Superior temporal gyrus (tissue), 1 donor: ENCODE measurements at regions not wholly inside any gene's neighbourhood (a gene's known extent, or its start where the extent isn't known, plus 50 kb on each side); places are given as distances from the start of the nearest gene placed in this dataset.

Experiments
- DNase-seq: peaks from one replicate; pipeline ENCODE4 v3.0.0-alpha.2; 2016; ENCODE audit errors: extremely low spot score

GRCh38 chr2:121159291-121160071, 125.5 kb downstream of the TFCP2L1 start:
- DNase-seq = no peak

GRCh38 chr2:121160366-121160765, 124.6 kb downstream of the TFCP2L1 start:
- no peak for DNase-seq

- no peak for DNase-seq
These were observed 123.7 kb downstream of the TFCP2L1 start for GRCh38 chr2:121161272-121161671.

GRCh38 chr2:121162893-121163292, 122.1 kb downstream of the TFCP2L1 start:
- DNase-seq = no peak

DNA sequence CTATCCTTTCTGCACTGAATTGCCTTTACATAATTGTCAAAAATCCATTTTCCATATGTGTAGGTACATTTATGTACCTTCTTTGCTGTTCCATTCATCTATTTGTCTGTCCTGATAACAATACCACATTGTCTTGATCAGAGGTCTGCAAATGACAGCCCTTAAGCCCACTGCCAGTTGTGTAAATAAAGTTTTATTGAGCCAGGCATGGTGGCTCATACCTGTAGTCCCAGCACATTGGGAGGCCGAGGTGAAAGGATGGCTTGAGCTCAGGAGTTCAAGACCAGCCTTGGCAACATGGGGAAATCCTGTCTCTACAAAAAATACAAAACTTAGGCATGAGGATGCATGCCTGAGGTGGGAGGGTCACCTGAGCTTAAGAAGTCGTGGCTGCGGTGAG, 121.0 kb downstream of the TFCP2L1 start:
- no peak for DNase-seq

DNA sequence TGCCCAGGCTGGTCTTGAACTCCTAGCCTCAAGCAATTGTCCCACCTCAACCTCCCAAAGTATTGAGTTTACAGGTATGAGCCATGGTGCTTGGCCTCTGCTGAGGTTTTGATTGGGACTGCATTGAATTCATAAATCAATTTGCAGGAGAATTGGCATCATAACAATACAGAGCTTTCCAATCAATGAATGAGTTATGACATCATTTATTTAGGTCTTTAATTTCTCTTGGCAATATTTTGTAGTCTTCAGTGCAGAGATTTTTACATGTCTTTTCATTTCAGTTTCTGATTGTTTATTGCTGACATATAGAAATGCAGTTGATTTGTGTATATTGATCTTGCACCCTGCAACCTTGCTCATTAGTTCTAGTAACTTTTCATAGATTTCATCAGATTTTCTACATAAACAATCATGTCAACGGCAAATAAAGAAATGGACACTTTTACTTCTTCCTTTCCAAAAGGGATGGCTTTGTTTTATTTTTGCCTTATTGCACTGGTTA, 119.9 kb downstream of the TFCP2L1 start:
- DNase-seq = no peak
